Panc1 (cell line): ENCODE measurements at regions not wholly inside any gene's neighbourhood (a gene's known extent, or its start where the extent isn't known, plus 50 kb on each side); places are given as distances from the start of the nearest gene placed in this dataset.

Source experiments
- ATAC-seq: fragments of 200-7000 bp; cut with Tn5 transposase; 2 replicates; pipeline ENCODE4 v1.9.1; 2020; ENCODE audit warnings: mild to moderate bottlenecking, moderate library complexity
- BruUV-seq: library from RNA; stranded (reverse); fragments of 400-500 nt; replicated peaks from 2 replicates; lab custom pipeline; 2021; lab: Mats Ljungman, UMichigan
- CTCF ChIA-PET: fragments of 300-600 bp; sonication (Branson Sonifier 250); formaldehyde crosslinking; loops from one replicate; lab custom pipeline; 2022; ENCODE audit warnings: antibody characterized with exemption; lab: Charles Lee
- POLR2A ChIA-PET: fragments of 300-600 bp; sonication (Branson Sonifier 250); formaldehyde crosslinking; loops from one replicate; lab custom pipeline; 2022; ENCODE audit warnings: antibody characterized with exemption; lab: Charles Lee
- DNase-seq: peaks from one replicate; pipeline ENCODE4 v3.0.0-alpha.2; 2010; ENCODE audit warnings: low read depth, low spot score
- H3K27ac ChIP-seq: 2 replicates; pipeline ENCODE4 v1.5.1; 2011; ENCODE audit warnings: mild to moderate bottlenecking, low read length, inconsistent platforms
- H3K27me3 ChIP-seq: fragments of 200-500 bp; sonication (Bioruptor generic); 2 replicates; pipeline ENCODE4 v1.6.0; 2014; ENCODE audit warnings: low read length, inconsistent platforms; ENCODE audit not compliant: control insufficient read depth, insufficient read depth
- H3K36me3 ChIP-seq: fragments of 200-500 bp; sonication (Bioruptor generic); 2 replicates; pipeline ENCODE4 v1.5.1; 2014; ENCODE audit warnings: inconsistent platforms, mild to moderate bottlenecking, low read length, moderate library complexity; ENCODE audit not compliant: control insufficient read depth, insufficient read depth
- H3K4me1 ChIP-seq: 2 replicates; pipeline ENCODE4 v1.5.1; 2011; ENCODE audit warnings: inconsistent platforms, mild to moderate bottlenecking, low read length, moderate library complexity; ENCODE audit not compliant: control insufficient read depth, insufficient read depth
- H3K4me3 ChIP-seq, 2 experiments: 2 replicates each; pipeline ENCODE4 v1.5.1; 2011 to 2012; ENCODE audit warnings: low read depth in 2 of 2, low read length in 2 of 2, mild to moderate bottlenecking in 2 of 2, inconsistent platforms in 1 of 2, moderate library complexity in 1 of 2
- H3K9me3 ChIP-seq: fragments of 200-500 bp; sonication (Bioruptor generic); 2 replicates; pipeline ENCODE4 v1.5.1; 2014; ENCODE audit warnings: low read depth, mild to moderate bottlenecking, inconsistent platforms, low read length, moderate library complexity; ENCODE audit not compliant: control insufficient read depth, insufficient read depth
- POLR2AphosphoS5 ChIP-seq: IDR thresholded peaks from 2 replicates; pipeline ENCODE4 v1.6.1; 2012; ENCODE audit warnings: mild to moderate bottlenecking, low read depth, low read length, moderate library complexity
- SIN3A ChIP-seq: IDR thresholded peaks from 2 replicates; pipeline ENCODE4 v1.6.1; 2012; ENCODE audit warnings: low read depth, mild to moderate bottlenecking, low read length, moderate library complexity, borderline replicate concordance; ENCODE audit not compliant: insufficient read depth
- TCF7L2 ChIP-seq: IDR thresholded peaks from 2 replicates; pipeline ENCODE4 v1.6.1; 2011; ENCODE audit warnings: mild to moderate bottlenecking, low read depth, low read length, inconsistent platforms
- in situ Hi-C: cut with HindIII; loops from 2 replicates; pipeline ENCODE4 v1.10.0; 2016; ENCODE audit warnings: low sequenced_read_pairs, low pct_unique_long_range_greater_than_20kb
- intact Hi-C: fragments of 100-400 bp; cut with micrococcal nuclease; formaldehyde crosslinking; loops from one replicate; pipeline ENCODE4 v1.10.0; 2022; ENCODE audit not compliant: unreplicated experiment
- TF ChIP-seq, protein P1 (sequence below): fragments of 450-650 bp; IDR thresholded peaks from 2 replicates; pipeline ENCODE4 v1.5.1; 2017; ENCODE audit warnings: mild to moderate bottlenecking
- TF ChIP-seq, protein P2 (sequence below), 2 experiments: IDR thresholded peaks; 2 replicates each; pipeline ENCODE4 v1.6.1; 2011 to 2012; ENCODE audit warnings: low read depth in 2 of 2, control low read depth in 1 of 2, low read length in 1 of 2, mild to moderate bottlenecking in 1 of 2, moderate library complexity in 1 of 2; ENCODE audit not compliant: insufficient read depth in 1 of 2

DNA sequence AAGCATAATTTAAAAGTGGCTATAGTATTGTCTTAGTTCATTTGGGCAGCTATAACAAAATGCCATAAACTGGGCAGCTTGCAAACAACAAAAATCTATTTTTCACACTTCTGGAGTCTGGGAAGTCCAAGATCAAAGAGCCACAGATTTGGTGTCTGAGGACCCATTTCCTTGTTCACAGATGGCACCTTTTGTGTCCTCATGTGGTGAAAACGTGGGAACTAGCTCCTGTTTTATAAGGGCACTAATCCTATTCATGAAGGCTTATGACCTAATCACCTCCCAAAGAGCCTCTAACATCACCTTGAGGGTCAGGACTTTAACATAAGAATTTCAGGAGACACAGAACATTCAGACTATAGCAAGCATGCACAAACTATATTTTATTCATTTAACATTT, 126.5 kb upstream of the WDFY3 start:
- no peaks in the 10 kb centered on the region for H3K36me3 ChIP-seq
- TF ChIP-seq, protein P1, sequence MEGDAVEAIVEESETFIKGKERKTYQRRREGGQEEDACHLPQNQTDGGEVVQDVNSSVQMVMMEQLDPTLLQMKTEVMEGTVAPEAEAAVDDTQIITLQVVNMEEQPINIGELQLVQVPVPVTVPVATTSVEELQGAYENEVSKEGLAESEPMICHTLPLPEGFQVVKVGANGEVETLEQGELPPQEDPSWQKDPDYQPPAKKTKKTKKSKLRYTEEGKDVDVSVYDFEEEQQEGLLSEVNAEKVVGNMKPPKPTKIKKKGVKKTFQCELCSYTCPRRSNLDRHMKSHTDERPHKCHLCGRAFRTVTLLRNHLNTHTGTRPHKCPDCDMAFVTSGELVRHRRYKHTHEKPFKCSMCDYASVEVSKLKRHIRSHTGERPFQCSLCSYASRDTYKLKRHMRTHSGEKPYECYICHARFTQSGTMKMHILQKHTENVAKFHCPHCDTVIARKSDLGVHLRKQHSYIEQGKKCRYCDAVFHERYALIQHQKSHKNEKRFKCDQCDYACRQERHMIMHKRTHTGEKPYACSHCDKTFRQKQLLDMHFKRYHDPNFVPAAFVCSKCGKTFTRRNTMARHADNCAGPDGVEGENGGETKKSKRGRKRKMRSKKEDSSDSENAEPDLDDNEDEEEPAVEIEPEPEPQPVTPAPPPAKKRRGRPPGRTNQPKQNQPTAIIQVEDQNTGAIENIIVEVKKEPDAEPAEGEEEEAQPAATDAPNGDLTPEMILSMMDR, result no peak
- TF ChIP-seq, protein P2, sequence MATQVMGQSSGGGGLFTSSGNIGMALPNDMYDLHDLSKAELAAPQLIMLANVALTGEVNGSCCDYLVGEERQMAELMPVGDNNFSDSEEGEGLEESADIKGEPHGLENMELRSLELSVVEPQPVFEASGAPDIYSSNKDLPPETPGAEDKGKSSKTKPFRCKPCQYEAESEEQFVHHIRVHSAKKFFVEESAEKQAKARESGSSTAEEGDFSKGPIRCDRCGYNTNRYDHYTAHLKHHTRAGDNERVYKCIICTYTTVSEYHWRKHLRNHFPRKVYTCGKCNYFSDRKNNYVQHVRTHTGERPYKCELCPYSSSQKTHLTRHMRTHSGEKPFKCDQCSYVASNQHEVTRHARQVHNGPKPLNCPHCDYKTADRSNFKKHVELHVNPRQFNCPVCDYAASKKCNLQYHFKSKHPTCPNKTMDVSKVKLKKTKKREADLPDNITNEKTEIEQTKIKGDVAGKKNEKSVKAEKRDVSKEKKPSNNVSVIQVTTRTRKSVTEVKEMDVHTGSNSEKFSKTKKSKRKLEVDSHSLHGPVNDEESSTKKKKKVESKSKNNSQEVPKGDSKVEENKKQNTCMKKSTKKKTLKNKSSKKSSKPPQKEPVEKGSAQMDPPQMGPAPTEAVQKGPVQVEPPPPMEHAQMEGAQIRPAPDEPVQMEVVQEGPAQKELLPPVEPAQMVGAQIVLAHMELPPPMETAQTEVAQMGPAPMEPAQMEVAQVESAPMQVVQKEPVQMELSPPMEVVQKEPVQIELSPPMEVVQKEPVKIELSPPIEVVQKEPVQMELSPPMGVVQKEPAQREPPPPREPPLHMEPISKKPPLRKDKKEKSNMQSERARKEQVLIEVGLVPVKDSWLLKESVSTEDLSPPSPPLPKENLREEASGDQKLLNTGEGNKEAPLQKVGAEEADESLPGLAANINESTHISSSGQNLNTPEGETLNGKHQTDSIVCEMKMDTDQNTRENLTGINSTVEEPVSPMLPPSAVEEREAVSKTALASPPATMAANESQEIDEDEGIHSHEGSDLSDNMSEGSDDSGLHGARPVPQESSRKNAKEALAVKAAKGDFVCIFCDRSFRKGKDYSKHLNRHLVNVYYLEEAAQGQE (IDR thresholded peaks at IDR 0.05; ENCODE audit: insufficient read depth in 1 of 2, low read depth in 2 of 2, low read length in 1 of 2), result no peak
- no peak for TF ChIP-seq TCF7L2
- TF ChIP-seq POLR2AphosphoS5, result no peak
- TF ChIP-seq SIN3A, result no peak
- H3K9me3 ChIP-seq, result no peaks in the 10 kb centered on the region
- no peaks in the 10 kb centered on the region for H3K27me3 ChIP-seq
- no TSS peak for BruUV-seq
- DNase-seq (no peak), ATAC-seq (no peak)
- intact Hi-C loops (no loop called here), in situ Hi-C loops (no loop called here)
- POLR2A ChIA-PET, result no interaction called here
- H3K4me1 ChIP-seq, result no peaks in the 10 kb centered on the region
- H3K4me3 ChIP-seq, result no peak overlapping the region
- CTCF ChIA-PET, result no interaction called here
- H3K27ac ChIP-seq, result no peak overlapping the region

DNA sequence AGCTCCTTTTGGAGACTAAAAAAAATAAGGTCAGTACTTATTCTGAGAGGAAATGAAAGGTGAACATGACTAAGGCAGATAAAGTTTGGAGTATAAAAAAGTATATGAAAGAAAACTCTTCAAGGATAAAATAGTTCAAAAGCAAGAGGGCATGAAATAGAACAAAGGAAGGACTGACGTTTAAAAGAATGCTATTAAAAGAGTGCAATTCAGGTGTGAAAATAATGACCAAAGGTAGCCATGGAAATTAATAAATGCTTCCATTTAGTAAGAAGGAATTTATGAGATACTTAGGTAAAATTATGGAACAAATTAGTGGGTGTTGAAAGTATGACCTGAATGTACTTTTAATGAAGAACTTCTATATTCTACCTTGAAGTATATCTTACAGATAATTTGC, 128.2 kb upstream of the WDFY3 start:
- no peak for DNase-seq
- H3K4me3 ChIP-seq, result no peak overlapping the region
- no TSS peak for BruUV-seq
- no peaks in the 10 kb centered on the region for H3K36me3 ChIP-seq
- intact Hi-C loops, result no loop called here
- H3K27ac ChIP-seq, result no peak overlapping the region
- TF ChIP-seq, protein P2 (IDR thresholded peaks at IDR 0.05; ENCODE audit: insufficient read depth in 1 of 2, low read depth in 2 of 2, low read length in 1 of 2), result no peak
- TF ChIP-seq SIN3A, result no peak
- TF ChIP-seq, protein P1, result no peak
- no peak for TF ChIP-seq TCF7L2
- no peak for TF ChIP-seq POLR2AphosphoS5
- ChIA-PET POLR2A (no interaction called here), CTCF (no interaction called here)
- no peaks in the 10 kb centered on the region for H3K4me1 ChIP-seq
- ATAC-seq, result no peak
- in situ Hi-C loops, result no loop called here
- no peaks in the 10 kb centered on the region for H3K27me3 ChIP-seq
- H3K9me3 ChIP-seq, result no peaks in the 10 kb centered on the region
